Memory B cell (primary cell): ENCODE measurements at regions not wholly inside any gene's neighbourhood (a gene's known extent, or its start where the extent isn't known, plus 50 kb on each side); places are given as distances from the start of the nearest gene placed in this dataset.
"Not testable (repeated sequence)": the region's sequence is repeated elsewhere in the genome, so short reads cannot be mapped to it uniquely, and the experiment has no call there.

Source experiments
- ATAC-seq: fragments of 150-1000 bp; cut with Tn5 transposase; 2 replicates; pipeline ENCODE4 v1.10.0; 2021; ENCODE audit warnings: low read depth, mild to moderate bottlenecking, moderate library complexity
- DNase-seq, 2 donors: peaks; one replicate each; pipeline ENCODE4 v3.0.0; 2022; ENCODE audit warnings: low spot score in 2 of 2
- H3K27ac Mint-ChIP-seq: one replicate; pipeline ENCODE4 v1.8.0; 2022; ENCODE audit warnings: mild to moderate bottlenecking, moderate library complexity, mixed read lengths
- H3K27me3 Mint-ChIP-seq: one replicate; pipeline ENCODE4 v1.8.0; 2022; ENCODE audit warnings: mixed read lengths
- H3K36me3 Mint-ChIP-seq: one replicate; pipeline ENCODE4 v1.8.0; 2022; ENCODE audit warnings: mild to moderate bottlenecking, mixed read lengths
- H3K4me1 Mint-ChIP-seq: one replicate; pipeline ENCODE4 v1.8.0; 2022; ENCODE audit warnings: mixed read lengths
- H3K4me3 Mint-ChIP-seq: one replicate; pipeline ENCODE4 v1.8.0; 2022; ENCODE audit warnings: mild to moderate bottlenecking, moderate library complexity, mixed read lengths
- H3K9me3 Mint-ChIP-seq: one replicate; pipeline ENCODE4 v1.8.0; 2022; ENCODE audit warnings: mixed read lengths

GRCh38 chr13:90576067-90576466, 771.4 kb upstream of the MIR17HG start:
- DNase-seq: no peak
- Mint-ChIP-seq H3K4me1 (no peaks in the 10 kb centered on the region), H3K4me3 (no peak overlapping the region), H3K27ac (no peak overlapping the region), H3K36me3 (no peaks in the 10 kb centered on the region), H3K27me3 (no peaks in the 10 kb centered on the region), H3K9me3 (peaks cover 5% of the 10 kb centered on the region)
- ATAC-seq: no peak

GRCh38 chr13:90577726-90578125, 769.8 kb upstream of the MIR17HG start:
- DNase-seq (no peak), ATAC-seq (no peak)
- Mint-ChIP-seq H3K27ac (no peak overlapping the region), H3K36me3 (no peaks in the 10 kb centered on the region), H3K4me1 (no peaks in the 10 kb centered on the region), H3K4me3 (no peak overlapping the region), H3K27me3 (no peaks in the 10 kb centered on the region), H3K9me3 (peaks cover 3% of the 10 kb centered on the region)

GRCh38 chr13:90585392-90585791, 762.1 kb upstream of the MIR17HG start:
- no peaks in the 10 kb centered on the region for H3K4me1 Mint-ChIP-seq
- DNase-seq (no peak), ATAC-seq (no peak)
- H3K9me3 Mint-ChIP-seq: peaks cover 7% of the 10 kb centered on the region
- H3K27ac Mint-ChIP-seq: no peak overlapping the region
- H3K27me3 Mint-ChIP-seq: no peaks in the 10 kb centered on the region
- H3K36me3 Mint-ChIP-seq: no peaks in the 10 kb centered on the region
- H3K4me3 Mint-ChIP-seq: no peak overlapping the region

GRCh38 chr13:90591260-90591926, 756.1 kb upstream of the MIR17HG start:
- no peak overlapping the region for H3K4me3 Mint-ChIP-seq
- H3K4me1 Mint-ChIP-seq: no peaks in the 10 kb centered on the region
- H3K27me3 Mint-ChIP-seq: no peaks in the 10 kb centered on the region
- ATAC-seq (no peak), DNase-seq (no peak)
- peaks cover 2% of the 10 kb centered on the region for H3K9me3 Mint-ChIP-seq
- H3K36me3 Mint-ChIP-seq: no peaks in the 10 kb centered on the region
- H3K27ac Mint-ChIP-seq: no peak overlapping the region

- DNase-seq (no peak), ATAC-seq (no peak)
- Mint-ChIP-seq H3K4me3 (no peak overlapping the region), H3K4me1 (no peaks in the 10 kb centered on the region), H3K27me3 (no peaks in the 10 kb centered on the region), H3K9me3 (peaks cover 2% of the 10 kb centered on the region), H3K36me3 (no peaks in the 10 kb centered on the region), H3K27ac (no peak overlapping the region)
These were observed 755.6 kb upstream of the MIR17HG start for GRCh38 chr13:90591927-90592268.

- H3K4me1 Mint-ChIP-seq: no peaks in the 10 kb centered on the region
- ATAC-seq (no peak), DNase-seq (no peak)
- H3K27me3 Mint-ChIP-seq: no peaks in the 10 kb centered on the region
- no peak overlapping the region for H3K4me3 Mint-ChIP-seq
- H3K9me3 Mint-ChIP-seq: peaks cover 2% of the 10 kb centered on the region
- H3K36me3 Mint-ChIP-seq: no peaks in the 10 kb centered on the region
- H3K27ac Mint-ChIP-seq: no peak overlapping the region
These were observed 754.5 kb upstream of the MIR17HG start for GRCh38 chr13:90592943-90593342.

- ATAC-seq: no peak
- Mint-ChIP-seq H3K9me3 (peaks cover 6% of the 10 kb centered on the region), H3K4me1 (no peaks in the 10 kb centered on the region), H3K4me3 (no peak overlapping the region), H3K27me3 (no peaks in the 10 kb centered on the region), H3K36me3 (no peaks in the 10 kb centered on the region), H3K27ac (no peak overlapping the region)
- no peak for DNase-seq
These were observed 752.8 kb upstream of the MIR17HG start for GRCh38 chr13:90594681-90595080.

- peaks cover 2% of the 10 kb centered on the region for H3K9me3 Mint-ChIP-seq
- H3K4me3 Mint-ChIP-seq: no peak overlapping the region
- H3K36me3 Mint-ChIP-seq: no peaks in the 10 kb centered on the region
- H3K27me3 Mint-ChIP-seq: no peaks in the 10 kb centered on the region
- ATAC-seq (no peak), DNase-seq (no peak)
- no peak overlapping the region for H3K27ac Mint-ChIP-seq
- H3K4me1 Mint-ChIP-seq: no peaks in the 10 kb centered on the region
These were observed 741.8 kb upstream of the MIR17HG start for GRCh38 chr13:90605664-90606063.

GRCh38 chr13:90606921-90607320, 740.6 kb upstream of the MIR17HG start:
- DNase-seq, H3K27me3 Mint-ChIP-seq, ATAC-seq, H3K9me3 Mint-ChIP-seq, H3K4me3 Mint-ChIP-seq, H3K4me1 Mint-ChIP-seq, H3K36me3 Mint-ChIP-seq, H3K27ac Mint-ChIP-seq: not testable (repeated sequence)

GRCh38 chr13:90612391-90612790, 735.1 kb upstream of the MIR17HG start:
- H3K4me3 Mint-ChIP-seq: no peak overlapping the region
- no peaks in the 10 kb centered on the region for H3K4me1 Mint-ChIP-seq
- H3K36me3 Mint-ChIP-seq: no peaks in the 10 kb centered on the region
- H3K27me3 Mint-ChIP-seq: no peaks in the 10 kb centered on the region
- no peak for DNase-seq
- H3K27ac Mint-ChIP-seq: no peak overlapping the region
- H3K9me3 Mint-ChIP-seq: peaks cover 2% of the 10 kb centered on the region
- ATAC-seq: no peak

- no peak overlapping the region for H3K4me3 Mint-ChIP-seq
- H3K27me3 Mint-ChIP-seq: no peaks in the 10 kb centered on the region
- no peak overlapping the region for H3K27ac Mint-ChIP-seq
- ATAC-seq (no peak), DNase-seq (no peak)
- peaks cover 2% of the 10 kb centered on the region for H3K9me3 Mint-ChIP-seq
- no peaks in the 10 kb centered on the region for H3K4me1 Mint-ChIP-seq
- no peaks in the 10 kb centered on the region for H3K36me3 Mint-ChIP-seq
These were observed 734.3 kb upstream of the MIR17HG start for GRCh38 chr13:90613076-90613795.

GRCh38 chr13:90615236-90615635, 732.3 kb upstream of the MIR17HG start:
- Mint-ChIP-seq H3K9me3 (no peaks in the 10 kb centered on the region), H3K4me1 (no peaks in the 10 kb centered on the region), H3K27ac (no peak overlapping the region), H3K27me3 (no peaks in the 10 kb centered on the region), H3K4me3 (no peak overlapping the region), H3K36me3 (no peaks in the 10 kb centered on the region)
- no peak for ATAC-seq
- DNase-seq: no peak

GRCh38 chr13:90615767-90616166, 731.7 kb upstream of the MIR17HG start:
- Mint-ChIP-seq H3K4me3 (no peak overlapping the region), H3K27ac (no peak overlapping the region), H3K36me3 (no peaks in the 10 kb centered on the region), H3K4me1 (no peaks in the 10 kb centered on the region), H3K9me3 (no peaks in the 10 kb centered on the region), H3K27me3 (no peaks in the 10 kb centered on the region)
- no peak for DNase-seq
- no peak for ATAC-seq

- H3K27ac Mint-ChIP-seq: no peak overlapping the region
- H3K36me3 Mint-ChIP-seq: no peaks in the 10 kb centered on the region
- no peak overlapping the region for H3K4me3 Mint-ChIP-seq
- ATAC-seq (no peak), DNase-seq (no peak)
- H3K4me1 Mint-ChIP-seq: no peaks in the 10 kb centered on the region
- peaks cover 1% of the 10 kb centered on the region for H3K9me3 Mint-ChIP-seq
- H3K27me3 Mint-ChIP-seq: no peaks in the 10 kb centered on the region
These were observed 729.4 kb upstream of the MIR17HG start for GRCh38 chr13:90618133-90618532.

- no peak overlapping the region for H3K4me3 Mint-ChIP-seq
These were observed 724.9 kb upstream of the MIR17HG start for GRCh38 chr13:90622541-90622940.

More at GRCh38 chr13:90622541-90622940, 724.9 kb upstream of the MIR17HG start:
- Mint-ChIP-seq H3K27me3 (no peaks in the 10 kb centered on the region), H3K9me3 (peaks cover 1% of the 10 kb centered on the region), H3K36me3 (no peaks in the 10 kb centered on the region), H3K27ac (no peak overlapping the region), H3K4me1 (no peaks in the 10 kb centered on the region)
- no peak for ATAC-seq
- no peak for DNase-seq
